VCaP (cell line): ENCODE measurements at regions not wholly inside any gene's neighbourhood (a gene's known extent, or its start where the extent isn't known, plus 50 kb on each side); places are given as distances from the start of the nearest gene placed in this dataset.

Experiments used
- H3K27ac ChIP-seq: fragments of 450-650 bp; 2 replicates; pipeline ENCODE4 v1.5.1; 2017
- CTCF ChIP-seq: fragments of 450-650 bp; conservative IDR thresholded peaks from 2 replicates; pipeline ENCODE4 v1.5.1; 2017; ENCODE audit warnings: mild to moderate bottlenecking, moderate library complexity

DNA sequence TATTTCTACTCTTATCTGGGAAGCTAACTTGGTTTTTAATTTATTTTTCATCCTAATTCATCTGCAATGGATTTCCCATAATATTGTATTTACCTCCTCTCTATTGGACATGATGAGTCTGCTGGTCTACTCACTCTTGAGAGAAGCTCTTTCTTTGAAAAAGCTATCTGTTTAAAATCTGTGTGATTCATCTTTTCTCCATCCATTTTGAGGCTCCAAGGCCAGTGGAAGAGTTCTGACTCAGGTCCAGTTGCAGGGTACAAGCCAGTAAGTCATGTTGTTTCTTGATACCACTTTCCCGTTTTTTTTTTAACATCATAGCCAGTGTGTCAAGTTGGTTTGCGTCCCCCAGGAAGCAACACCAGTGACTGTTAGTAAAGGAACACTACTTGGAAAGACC, 160.3 kb upstream of the BMP4 start:
- no peak overlapping the region; the same call in 1 of the 2 replicates for H3K27ac ChIP-seq
- TF ChIP-seq CTCF = no peak

DNA sequence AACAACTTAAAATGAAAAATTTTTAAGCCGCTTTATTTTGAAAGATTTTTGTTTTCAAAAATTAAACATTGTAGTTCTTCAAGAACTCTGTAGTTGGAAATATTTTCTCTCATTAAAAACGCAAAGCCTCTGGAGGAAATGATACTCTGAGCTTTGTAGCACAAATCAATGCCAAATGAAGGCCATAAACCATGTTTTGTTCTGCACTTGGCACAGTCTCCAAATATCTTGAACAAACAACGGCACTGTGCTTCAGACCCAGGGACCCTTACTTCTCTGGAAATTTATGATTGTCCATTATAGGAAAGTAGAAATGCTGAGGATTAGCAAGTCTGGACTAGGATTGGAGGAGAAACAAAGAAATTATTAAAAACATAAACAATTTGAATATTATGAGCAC, 160.8 kb upstream of the BMP4 start:
- H3K27ac ChIP-seq = no peak overlapping the region; the same call in 1 of the 2 replicates
- no peak for TF ChIP-seq CTCF

DNA sequence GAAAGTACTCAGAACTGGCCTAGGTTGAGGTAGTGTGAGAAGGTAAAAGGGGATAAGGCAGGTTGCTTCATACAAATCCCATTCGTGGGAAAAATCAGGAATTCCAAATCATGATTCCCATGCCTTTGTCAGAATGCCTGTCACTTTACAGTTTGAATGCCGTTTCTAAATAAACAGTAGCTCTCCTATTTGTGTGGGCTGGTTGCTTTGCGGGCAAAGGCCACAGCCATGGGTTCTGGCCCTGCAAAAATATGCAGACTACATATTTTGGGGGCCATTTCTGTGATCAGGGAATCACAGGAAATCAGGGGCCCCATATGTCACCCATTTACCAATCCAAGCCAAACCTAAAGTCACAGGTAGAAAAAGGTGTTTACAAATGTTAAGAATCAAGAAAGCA, 161.3 kb upstream of the BMP4 start:
- H3K27ac ChIP-seq = no peak overlapping the region; the same call in 1 of the 2 replicates
- TF ChIP-seq CTCF = no peak

GRCh38 chr14:54120260-54120659, 163.6 kb upstream of the BMP4 start:
- no peak overlapping the region for H3K27ac ChIP-seq
- no peak for TF ChIP-seq CTCF

- no peak for TF ChIP-seq CTCF
- no peak overlapping the region for H3K27ac ChIP-seq
Measured at GRCh38 chr14:54121466-54122027, 164.9 kb upstream of the BMP4 start.

- no peak for TF ChIP-seq CTCF
- H3K27ac ChIP-seq = no peak overlapping the region
Measured at GRCh38 chr14:54123841-54124240, 167.2 kb upstream of the BMP4 start.

DNA sequence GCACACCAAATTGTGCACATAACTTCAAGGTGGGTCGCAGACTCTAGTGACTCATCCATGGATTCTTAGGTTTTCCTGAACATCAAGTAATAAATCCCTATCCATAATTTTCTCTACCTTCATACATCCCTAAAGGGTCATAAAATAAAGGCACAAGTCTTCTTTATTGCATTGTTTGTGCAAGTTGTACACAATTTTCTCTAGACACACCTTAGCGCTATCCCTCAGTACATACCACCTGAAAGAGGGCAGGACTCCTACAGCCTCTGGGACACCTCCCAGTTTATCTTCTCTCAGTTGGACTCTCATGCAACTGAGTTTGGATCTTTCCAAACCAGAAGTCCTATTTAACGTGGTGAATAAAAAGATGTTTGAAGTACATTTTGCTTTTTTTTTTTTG, 168.5 kb upstream of the BMP4 start:
- TF ChIP-seq CTCF = no peak
- H3K27ac ChIP-seq = no peak overlapping the region

DNA sequence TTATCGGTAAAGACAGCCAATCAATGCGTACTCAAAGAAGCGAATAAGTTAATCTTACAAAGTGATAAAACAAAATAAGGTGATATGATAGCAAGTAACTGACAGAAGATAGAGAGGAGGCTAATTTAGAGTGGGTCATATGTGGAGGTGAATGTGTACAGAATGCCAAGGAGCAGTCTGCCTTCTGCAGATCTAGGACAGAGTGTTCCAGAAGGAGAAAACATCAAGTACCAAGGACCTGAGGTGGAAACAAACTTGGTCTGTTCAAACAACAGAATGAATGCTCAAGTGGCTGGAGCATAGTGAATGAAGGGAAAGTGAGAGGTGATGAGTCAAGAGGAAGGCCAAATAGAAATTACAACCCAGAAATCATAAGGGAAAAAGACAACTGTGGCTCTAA, 170.3 kb upstream of the BMP4 start:
- TF ChIP-seq CTCF = no peak
- no peak overlapping the region for H3K27ac ChIP-seq
